PC-9 (cell line): ENCODE measurements at regions not wholly inside any gene's neighbourhood (a gene's known extent, or its start where the extent isn't known, plus 50 kb on each side); places are given as distances from the start of the nearest gene placed in this dataset.
"Not testable (repeated sequence)": the region's sequence is repeated elsewhere in the genome, so short reads cannot be mapped to it uniquely, and the experiment has no call there.

ENCODE experiments used
- BruUV-seq: library from RNA; stranded (reverse); fragments of 400-500 nt; replicated peaks from 2 replicates; lab custom pipeline; 2021; lab: Mats Ljungman, UMichigan
- CTCF ChIA-PET: fragments of 300-600 bp; sonication (Branson Sonifier 250); formaldehyde crosslinking; loops from one replicate; lab custom pipeline; 2022; ENCODE audit warnings: antibody characterized with exemption; lab: Charles Lee
- POLR2A ChIA-PET: fragments of 300-600 bp; sonication (Branson Sonifier 250); formaldehyde crosslinking; loops from one replicate; lab custom pipeline; 2022; ENCODE audit warnings: antibody characterized with exemption; ENCODE audit not compliant: unreplicated experiment; lab: Charles Lee
- DNase-seq, 2 experiments: peaks; one replicate each; pipeline versions ENCODE4 v3.0.0 to v3.0.0-alpha.2; 2015 to 2022; ENCODE audit warnings: mixed read lengths in 1 of 2
- H2AFZ ChIP-seq: fragments of 200-600 bp; sonication (generic); 2 replicates; pipeline ENCODE4 v1.8.1; 2017; ENCODE audit warnings: antibody characterized with exemption
- H3F3A ChIP-seq: fragments of 200-600 bp; sonication (generic); 2 replicates; pipeline ENCODE4 v1.8.1; 2017; ENCODE audit warnings: antibody characterized with exemption, mild to moderate bottlenecking, low read depth; ENCODE audit not compliant: insufficient read depth
- H3K27ac ChIP-seq: fragments of 200-600 bp; sonication (generic); 2 replicates; pipeline ENCODE4 v1.6.1; 2016; ENCODE audit warnings: mixed run types
- H3K27me3 ChIP-seq: fragments of 200-600 bp; sonication (generic); 2 replicates; pipeline ENCODE4 v1.6.1; 2016; ENCODE audit warnings: low read depth, mixed run types; ENCODE audit not compliant: insufficient read depth
- H3K36me3 ChIP-seq: fragments of 200-600 bp; sonication (generic); 2 replicates; pipeline ENCODE4 v1.6.1; 2016; ENCODE audit warnings: low read depth, mixed run types
- H3K4me1 ChIP-seq: fragments of 200-600 bp; sonication (generic); replicated peaks from 2 replicates; pipeline ENCODE4 v1.6.1; 2016; ENCODE audit warnings: mixed run types; ENCODE audit not compliant: insufficient read depth
- H3K4me2 ChIP-seq: fragments of 200-600 bp; sonication (generic); 2 replicates; pipeline ENCODE4 v1.6.1; 2017; ENCODE audit warnings: mixed run types
- H3K4me3 ChIP-seq: fragments of 200-600 bp; sonication (generic); 2 replicates; pipeline ENCODE4 v1.6.1; 2016; ENCODE audit warnings: mixed run types
- H3K79me2 ChIP-seq: fragments of 200-600 bp; sonication (generic); 2 replicates; pipeline ENCODE4 v1.6.1; 2017; ENCODE audit warnings: low read depth, mixed run types
- H3K9me2 ChIP-seq: fragments of 200-600 bp; sonication (generic); 2 replicates; pipeline ENCODE4 v1.8.1; 2017; ENCODE audit warnings: mild to moderate bottlenecking; ENCODE audit not compliant: insufficient read depth
- H3K9me3 ChIP-seq: fragments of 200-600 bp; sonication (generic); 2 replicates; pipeline ENCODE4 v1.8.1; 2016; ENCODE audit warnings: low read depth; ENCODE audit not compliant: insufficient read depth
- H4K20me1 ChIP-seq: fragments of 200-600 bp; sonication (generic); 2 replicates; pipeline ENCODE4 v1.8.1; 2017; ENCODE audit not compliant: insufficient read depth
- EZH2 ChIP-seq: fragments of 200-600 bp; sonication (generic); IDR thresholded peaks from 2 replicates; pipeline ENCODE4 v1.8.0; 2017; ENCODE audit warnings: antibody characterized with exemption, low read depth
- intact Hi-C: fragments of 100-400 bp; cut with micrococcal nuclease; formaldehyde crosslinking; loops from one replicate; pipeline ENCODE4 v1.10.0; 2022; ENCODE audit not compliant: unreplicated experiment
- TF ChIP-seq, protein P1 (sequence below): fragments of 200-600 bp; sonication (generic); conservative IDR thresholded peaks from 2 replicates; pipeline ENCODE4 v1.6.1; 2017; ENCODE audit warnings: mixed run types, antibody characterized with exemption, mild to moderate bottlenecking, moderate library complexity

DNA sequence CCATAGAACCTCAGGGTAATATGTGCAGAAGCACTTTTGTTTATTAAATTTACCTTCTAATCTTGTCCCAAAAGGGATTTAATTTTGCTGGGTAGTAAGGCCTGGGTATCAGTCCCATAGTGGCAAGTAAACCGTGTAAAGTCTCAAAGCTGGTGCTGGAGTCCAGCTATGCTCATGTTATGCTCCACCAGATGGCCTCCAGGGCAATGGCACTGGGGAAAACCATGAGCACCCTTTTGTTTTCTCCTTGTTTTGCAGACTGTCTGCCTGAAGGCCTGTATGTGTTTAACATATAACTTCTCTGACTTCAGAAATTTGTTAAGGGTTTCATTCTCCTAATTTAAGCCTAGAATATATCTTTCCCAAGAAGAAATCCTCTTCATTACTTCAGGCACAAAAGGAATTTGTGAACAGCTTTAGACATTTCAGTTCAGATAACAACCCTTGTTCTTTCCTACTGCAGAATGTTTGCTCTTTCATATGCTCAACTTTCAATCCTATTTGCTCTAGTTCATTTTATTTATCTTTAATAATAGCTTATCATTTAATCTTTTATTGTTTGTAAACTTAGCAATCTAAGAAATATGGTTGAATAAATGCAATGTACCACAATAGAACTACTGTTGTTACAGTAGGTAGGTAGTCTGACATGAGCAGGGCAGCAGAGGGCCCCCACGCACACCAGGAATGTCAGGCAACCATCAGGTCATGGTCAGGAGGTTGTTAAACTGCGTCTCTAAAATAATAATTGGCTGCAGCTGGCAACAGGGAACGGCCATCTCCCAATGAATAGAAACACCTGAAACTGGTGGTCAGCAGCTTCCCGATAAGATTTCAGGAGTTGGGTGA, 162.8 kb downstream of the TENT5A start:
- Histone ChIP-seq H3K27me3 (no peaks in the 10 kb centered on the region), H3K4me3 (no peak overlapping the region), H3K4me2 (no peak overlapping the region), H3K36me3 (no peaks in the 10 kb centered on the region), H4K20me1 (no peaks in the 10 kb centered on the region), H3K27ac (no peak overlapping the region), H2AFZ (no peak overlapping the region), H3K4me1 (no peaks in the 10 kb centered on the region), H3K79me2 (no peaks in the 10 kb centered on the region), H3K9me3 (no peaks in the 10 kb centered on the region), H3K9me2 (no peaks in the 10 kb centered on the region), H3F3A (no peaks in the 10 kb centered on the region)
- DNase-seq: no peak
- BruUV-seq: no TSS peak
- ChIA-PET CTCF (no interaction called here), POLR2A (no interaction called here)
- intact Hi-C loops: no loop called here
- no peak for TF ChIP-seq EZH2
- TF ChIP-seq, protein P1, sequence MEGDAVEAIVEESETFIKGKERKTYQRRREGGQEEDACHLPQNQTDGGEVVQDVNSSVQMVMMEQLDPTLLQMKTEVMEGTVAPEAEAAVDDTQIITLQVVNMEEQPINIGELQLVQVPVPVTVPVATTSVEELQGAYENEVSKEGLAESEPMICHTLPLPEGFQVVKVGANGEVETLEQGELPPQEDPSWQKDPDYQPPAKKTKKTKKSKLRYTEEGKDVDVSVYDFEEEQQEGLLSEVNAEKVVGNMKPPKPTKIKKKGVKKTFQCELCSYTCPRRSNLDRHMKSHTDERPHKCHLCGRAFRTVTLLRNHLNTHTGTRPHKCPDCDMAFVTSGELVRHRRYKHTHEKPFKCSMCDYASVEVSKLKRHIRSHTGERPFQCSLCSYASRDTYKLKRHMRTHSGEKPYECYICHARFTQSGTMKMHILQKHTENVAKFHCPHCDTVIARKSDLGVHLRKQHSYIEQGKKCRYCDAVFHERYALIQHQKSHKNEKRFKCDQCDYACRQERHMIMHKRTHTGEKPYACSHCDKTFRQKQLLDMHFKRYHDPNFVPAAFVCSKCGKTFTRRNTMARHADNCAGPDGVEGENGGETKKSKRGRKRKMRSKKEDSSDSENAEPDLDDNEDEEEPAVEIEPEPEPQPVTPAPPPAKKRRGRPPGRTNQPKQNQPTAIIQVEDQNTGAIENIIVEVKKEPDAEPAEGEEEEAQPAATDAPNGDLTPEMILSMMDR: no peak

DNA sequence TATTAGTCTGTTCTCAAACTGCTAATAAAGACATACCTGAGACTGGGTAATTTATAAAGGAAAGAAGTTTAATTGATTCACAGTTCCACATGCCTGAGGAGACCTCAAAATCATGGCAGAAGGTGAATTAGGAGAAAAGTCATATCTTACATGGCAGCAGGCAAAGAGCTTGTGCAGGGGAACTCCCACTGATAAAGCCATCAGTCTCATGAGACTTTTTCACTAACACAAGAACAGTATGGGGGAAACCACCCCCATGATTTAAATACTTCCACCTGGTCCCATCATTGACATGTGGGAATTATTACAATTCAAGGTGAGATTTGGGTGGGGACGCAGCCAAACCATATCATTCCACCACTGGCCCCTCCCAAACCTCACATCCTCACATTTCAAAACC, 166.8 kb downstream of the TENT5A start:
- POLR2A ChIA-PET, H3K4me1 ChIP-seq, H3K36me3 ChIP-seq, H3K27ac ChIP-seq, H3K9me3 ChIP-seq, H2AFZ ChIP-seq, H3K4me2 ChIP-seq, H3K9me2 ChIP-seq, H3K79me2 ChIP-seq, BruUV-seq, H3K27me3 ChIP-seq, H3K4me3 ChIP-seq, CTCF ChIA-PET, H3F3A ChIP-seq, DNase-seq, H4K20me1 ChIP-seq, intact Hi-C loops: not testable (repeated sequence)

DNA sequence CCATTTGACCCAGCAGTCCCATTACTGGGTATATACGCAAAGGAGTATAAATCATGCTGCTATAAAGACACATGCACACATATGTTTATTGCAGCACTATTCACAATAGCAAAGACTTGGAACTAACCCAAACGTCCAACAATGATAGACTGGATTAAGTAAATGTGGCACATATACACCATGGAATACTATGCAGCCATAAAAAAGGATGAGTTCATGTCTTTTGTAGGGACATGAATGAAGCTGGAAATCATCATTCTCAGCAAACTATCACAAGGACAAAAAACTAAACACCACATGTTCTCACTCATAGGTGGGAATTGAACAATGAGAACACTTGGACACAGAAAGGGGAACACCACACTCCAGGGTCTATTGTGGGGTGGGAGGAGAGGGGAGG, 168.3 kb downstream of the TENT5A start:
- not testable (repeated sequence) for H3K79me2 ChIP-seq, H3F3A ChIP-seq, BruUV-seq

DNA sequence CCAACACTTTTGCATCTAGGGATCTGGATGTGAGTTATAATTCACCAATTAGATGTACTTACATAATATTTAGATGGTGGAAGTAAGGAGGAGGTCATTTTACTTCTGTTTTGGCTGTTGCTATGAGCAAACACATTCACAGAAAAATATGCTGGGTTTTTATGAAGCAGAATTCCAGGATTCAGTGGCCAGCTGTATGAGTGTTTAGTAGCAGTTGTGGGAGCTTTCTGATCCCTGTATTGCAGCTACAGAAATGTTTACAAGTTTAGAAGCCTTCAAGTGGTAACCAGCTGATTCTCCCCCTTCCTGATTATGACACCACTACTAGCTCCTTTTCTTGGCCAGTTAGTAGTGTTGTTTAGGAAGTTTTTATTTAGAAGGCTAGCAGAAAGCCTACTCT, 177.0 kb downstream of the TENT5A start:
- H3K9me3 ChIP-seq: no peaks in the 10 kb centered on the region
- H3K79me2 ChIP-seq: no peaks in the 10 kb centered on the region
- no peak overlapping the region for H2AFZ ChIP-seq
- no peaks in the 10 kb centered on the region for H3F3A ChIP-seq
- CTCF ChIA-PET: no interaction called here
- H3K4me1 ChIP-seq: no peaks in the 10 kb centered on the region
- no peaks in the 10 kb centered on the region for H4K20me1 ChIP-seq
- POLR2A ChIA-PET: no interaction called here
- DNase-seq: no peak
- no peaks in the 10 kb centered on the region for H3K27me3 ChIP-seq
- H3K27ac ChIP-seq: no peak overlapping the region
- no peaks in the 10 kb centered on the region for H3K36me3 ChIP-seq
- TF ChIP-seq EZH2: no peak
- TF ChIP-seq, protein P1: no peak
- no peak overlapping the region for H3K4me2 ChIP-seq
- intact Hi-C loops: no loop called here
- BruUV-seq: no TSS peak
- no peak overlapping the region for H3K4me3 ChIP-seq
- H3K9me2 ChIP-seq: no peaks in the 10 kb centered on the region

More for the DNA sequence above, 168.3 kb downstream of the TENT5A start:
- CTCF ChIA-PET, H3K36me3 ChIP-seq, H3K4me2 ChIP-seq, H2AFZ ChIP-seq, POLR2A ChIA-PET, H3K27me3 ChIP-seq, H3K4me1 ChIP-seq, H3K9me2 ChIP-seq, DNase-seq, H3K9me3 ChIP-seq, intact Hi-C loops, H3K27ac ChIP-seq, H3K4me3 ChIP-seq, H4K20me1 ChIP-seq: not testable (repeated sequence)
